Motor neuron (in vitro differentiated cells): ENCODE measurements at regions not wholly inside any gene's neighbourhood (a gene's known extent, or its start where the extent isn't known, plus 50 kb on each side); places are given as distances from the start of the nearest gene placed in this dataset.

ENCODE experiments used
- ATAC-seq, 8 experiments: fragments of 200-7000 bp; cut with Tn5 transposase; replicated peaks in 6 of 8; 2 replicates each; pipeline ENCODE4 v1.8.0; 2021; ENCODE audit warnings: mild to moderate bottlenecking in 8 of 8, moderate library complexity in 8 of 8
- H3K27ac ChIP-seq, 2 donors: fragments of 250-450 bp; sonication (Bioruptor Pico); 2 replicates each; pipeline ENCODE4 v1.9.0; 2021; ENCODE audit warnings: antibody characterized with exemption in 2 of 2, mild to moderate bottlenecking in 2 of 2, moderate library complexity in 1 of 2
- H3K4me1 ChIP-seq, 2 donors: fragments of 250-450 bp; sonication (Bioruptor Pico); replicated peaks in 1 of 2; 2 replicates each; pipeline ENCODE4 v1.6.1; 2021; ENCODE audit warnings: antibody characterized with exemption in 2 of 2, mild to moderate bottlenecking in 2 of 2, moderate library complexity in 1 of 2
- H3K4me3 ChIP-seq, 5 donors: fragments of 250-450 bp; sonication (Bioruptor Pico); 2 replicates each; pipeline ENCODE4 v1.9.0; 2021; ENCODE audit warnings: antibody characterized with exemption in 5 of 5, mild to moderate bottlenecking in 5 of 5, moderate library complexity in 4 of 5
- WGBS, 10 experiments: fragments of 450-650 bp; shearing (Covaris generic); methylation state at CpG; one replicate each; pipeline ENCODE4 v1.0.0; 2022; 5-methylcytosine and 5-hydroxymethylcytosine counted together
- in situ Hi-C, 9 experiments: fragments of 400-800 bp; cut with MboI; loops; one replicate each; pipeline ENCODE4 v1.15.0; 2021; ENCODE audit warnings: low sequenced_read_pairs in 9 of 9, low pct_unique_long_range_greater_than_20kb in 2 of 9; ENCODE audit not compliant: unreplicated experiment in 9 of 9

- H3K4me3 ChIP-seq: no peak overlapping the region
- ATAC-seq: no peak
- 40 to 100% (median 79%) methylated on average over 2 to 4 of the region's 4 CpGs; no CpG with 5 or more reads in 2 of the 10 experiments for WGBS, 10 experiments
- H3K4me1 ChIP-seq: no peaks in the 10 kb centered on the region
- in situ Hi-C loops: no loop called here
- H3K27ac ChIP-seq: no peak overlapping the region
Observed at GRCh38 chr18:39913672-39914366, 2041.2 kb upstream of the PIK3C3 start.

GRCh38 chr18:39911716-39912115, 2043.3 kb upstream of the PIK3C3 start:
- Histone ChIP-seq H3K27ac (no peak overlapping the region), H3K4me3 (no peak overlapping the region), H3K4me1 (no peaks in the 10 kb centered on the region)
- ATAC-seq: peak in 2 of 8 experiments; percentile 69 to 78
- in situ Hi-C loops: no loop called here

- ATAC-seq: peak in 1 of 8 experiments; percentile 48
- in situ Hi-C loops: no loop called here
Observed at GRCh38 chr18:39909706-39910105, 2045.3 kb upstream of the PIK3C3 start.

GRCh38 chr18:39886136-39886535, 2068.9 kb upstream of the PIK3C3 start:
- peaks cover 0 to 5% of the 10 kb centered on the region in 2 donors for H3K4me1 ChIP-seq
- no peak overlapping the region for H3K27ac ChIP-seq
- no peak overlapping the region for H3K4me3 ChIP-seq
- WGBS, 10 experiments: 0 to 100% (median 80%) methylated on average over 1 of the region's 1 CpG; no CpG with 5 or more reads in 3 of the 10 experiments
- peak in 3 of 8 experiments; percentile 23 to 49 (median 39) for ATAC-seq
- in situ Hi-C loops: no loop called here

More at GRCh38 chr18:39909706-39910105, 2045.3 kb upstream of the PIK3C3 start:
- no peak overlapping the region for H3K27ac ChIP-seq
- no peaks in the 10 kb centered on the region for H3K4me1 ChIP-seq
- no peak overlapping the region for H3K4me3 ChIP-seq
- WGBS, 10 experiments: 3 to 92% (median 68%) methylated on average over 2 to 4 of the region's 4 CpGs

GRCh38 chr18:39872651-39873050, 2082.4 kb upstream of the PIK3C3 start:
- ATAC-seq: no peak
- WGBS, 10 experiments: 0 to 86% (median 40%) methylated on average over 1 of the region's 1 CpG; no CpG with 5 or more reads in 4 of the 10 experiments
- in situ Hi-C loops: no loop called here
- Histone ChIP-seq H3K27ac (no peak overlapping the region), H3K4me3 (no peak overlapping the region), H3K4me1 (peaks cover 0 to 7% of the 10 kb centered on the region in 2 donors)

GRCh38 chr18:39871961-39872360, 2083.1 kb upstream of the PIK3C3 start:
- Histone ChIP-seq H3K27ac (no peak overlapping the region), H3K4me3 (no peak overlapping the region), H3K4me1 (peaks cover 0 to 7% of the 10 kb centered on the region in 2 donors)
- no peak for ATAC-seq
- WGBS, 10 experiments: 0 to 100% (median 53%) methylated on average over 1 to 3 of the region's 3 CpGs
- in situ Hi-C loops: no loop called here

GRCh38 chr18:39870591-39870990, 2084.4 kb upstream of the PIK3C3 start:
- in situ Hi-C loops: no loop called here
- 41 to 100% (median 86%) methylated on average over 1 to 3 of the region's 3 CpGs for WGBS, 10 experiments
- no peak for ATAC-seq

GRCh38 chr18:39863916-39864315, 2091.1 kb upstream of the PIK3C3 start:
- 0 to 100% (median 80%) methylated on average over 1 to 2 of the region's 2 CpGs; no CpG with 5 or more reads in 3 of the 10 experiments for WGBS, 10 experiments
- Histone ChIP-seq H3K4me1 (no peaks in the 10 kb centered on the region), H3K4me3 (no peak overlapping the region), H3K27ac (no peak overlapping the region)
- in situ Hi-C loops: no loop called here
- ATAC-seq: no peak

More at GRCh38 chr18:39870591-39870990, 2084.4 kb upstream of the PIK3C3 start:
- Histone ChIP-seq H3K27ac (no peak overlapping the region), H3K4me3 (no peak overlapping the region), H3K4me1 (peaks cover 0 to 7% of the 10 kb centered on the region in 2 donors)

- 0 to 100% (median 75%) methylated on average over 1 to 2 of the region's 2 CpGs; no CpG with 5 or more reads in 2 of the 10 experiments for WGBS, 10 experiments
Observed at GRCh38 chr18:39862341-39862740, 2092.7 kb upstream of the PIK3C3 start.

GRCh38 chr18:39854291-39854690, 2100.7 kb upstream of the PIK3C3 start:
- no peak overlapping the region for H3K27ac ChIP-seq
- in situ Hi-C loops: no loop called here
- H3K4me1 ChIP-seq: no peaks in the 10 kb centered on the region
- H3K4me3 ChIP-seq: no peak overlapping the region
- ATAC-seq: no peak
- WGBS, 10 experiments: 8 to 75% (median 58%) methylated on average over 1 to 3 of the region's 3 CpGs; no CpG with 5 or more reads in 1 of the 10 experiments

More at GRCh38 chr18:39862341-39862740, 2092.7 kb upstream of the PIK3C3 start:
- in situ Hi-C loops: no loop called here
- peak in 1 of 8 experiments; percentile 16 for ATAC-seq
- Histone ChIP-seq H3K4me1 (no peaks in the 10 kb centered on the region), H3K4me3 (no peak overlapping the region), H3K27ac (no peak overlapping the region)

GRCh38 chr18:39846265-39846664, 2108.8 kb upstream of the PIK3C3 start:
- 13 to 100% (median 90%) methylated on average over 1 to 5 of the region's 5 CpGs; no CpG with 5 or more reads in 2 of the 10 experiments for WGBS, 10 experiments
- Histone ChIP-seq H3K27ac (no peak overlapping the region), H3K4me3 (no peak overlapping the region), H3K4me1 (peaks cover 5 to 6% of the 10 kb centered on the region in 2 donors)
- no peak for ATAC-seq
- in situ Hi-C loops: no loop called here

GRCh38 chr18:39845631-39846030, 2109.4 kb upstream of the PIK3C3 start:
- in situ Hi-C loops: no loop called here
- Histone ChIP-seq H3K27ac (no peak overlapping the region), H3K4me3 (no peak overlapping the region), H3K4me1 (peaks cover 10% of the 10 kb centered on the region in 2 donors)
- no peak for ATAC-seq
- 57 to 100% (median 95%) methylated on average over 1 of the region's 1 CpG; no CpG with 5 or more reads in 2 of the 10 experiments for WGBS, 10 experiments

- in situ Hi-C loops: no loop called here
- 4 to 96% (median 79%) methylated on average over 1 to 2 of the region's 2 CpGs; no CpG with 5 or more reads in 1 of the 10 experiments for WGBS, 10 experiments
- no peak for ATAC-seq
- Histone ChIP-seq H3K4me3 (no peak overlapping the region), H3K27ac (no peak overlapping the region), H3K4me1 (peaks cover 14 to 15% of the 10 kb centered on the region in 2 donors)
Observed at GRCh38 chr18:39845106-39845505, 2109.9 kb upstream of the PIK3C3 start.

GRCh38 chr18:39843546-39843945, 2111.5 kb upstream of the PIK3C3 start:
- Histone ChIP-seq H3K4me3 (no peak overlapping the region), H3K27ac (no peak overlapping the region), H3K4me1 (peaks cover 14 to 16% of the 10 kb centered on the region in 2 donors)
- in situ Hi-C loops: no loop called here
- WGBS, 10 experiments: 0 to 92% (median 77%) methylated on average over 1 to 4 of the region's 4 CpGs; no CpG with 5 or more reads in 2 of the 10 experiments
- no peak for ATAC-seq
